ENCODE measurements at regions not wholly inside any gene's neighbourhood (a gene's known extent, or its start where the extent isn't known, plus 50 kb on each side); places are given as distances from the start of the nearest gene placed in this dataset.

DNA sequence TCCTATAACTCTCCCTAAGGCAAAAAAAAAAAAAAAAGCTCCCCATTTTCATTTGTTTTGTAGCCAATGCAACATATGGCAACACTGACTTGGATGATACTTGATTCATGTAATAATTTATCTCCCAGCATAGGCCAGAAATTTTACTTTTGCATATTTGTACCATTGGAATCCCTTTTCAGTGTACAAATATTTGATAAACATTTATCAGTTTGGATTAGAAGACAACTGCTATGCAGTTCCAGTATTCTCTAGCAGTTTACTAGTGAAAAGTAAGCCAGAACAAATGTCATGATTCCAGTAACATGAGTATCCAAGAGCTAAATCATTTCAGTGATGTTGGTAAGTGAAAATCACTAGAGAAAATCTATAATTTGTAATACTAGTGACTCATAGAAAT is 392.3 kb downstream of the CCER1 start:
- no peak overlapping the region for H3K4me3 ChIP-seq (ENCODE audit: insufficient read depth, low read length, poor library complexity, severe bottlenecking)
- no peaks in the 10 kb centered on the region for H3K79me2 ChIP-seq (ENCODE audit: insufficient read depth, low read length)
- H3K9me3 ChIP-seq (ENCODE audit: insufficient read depth, low read length), result no peaks in the 10 kb centered on the region
- H3K36me3 ChIP-seq (ENCODE audit: low read length), result no peaks in the 10 kb centered on the region
- TF ChIP-seq, protein P1, sequence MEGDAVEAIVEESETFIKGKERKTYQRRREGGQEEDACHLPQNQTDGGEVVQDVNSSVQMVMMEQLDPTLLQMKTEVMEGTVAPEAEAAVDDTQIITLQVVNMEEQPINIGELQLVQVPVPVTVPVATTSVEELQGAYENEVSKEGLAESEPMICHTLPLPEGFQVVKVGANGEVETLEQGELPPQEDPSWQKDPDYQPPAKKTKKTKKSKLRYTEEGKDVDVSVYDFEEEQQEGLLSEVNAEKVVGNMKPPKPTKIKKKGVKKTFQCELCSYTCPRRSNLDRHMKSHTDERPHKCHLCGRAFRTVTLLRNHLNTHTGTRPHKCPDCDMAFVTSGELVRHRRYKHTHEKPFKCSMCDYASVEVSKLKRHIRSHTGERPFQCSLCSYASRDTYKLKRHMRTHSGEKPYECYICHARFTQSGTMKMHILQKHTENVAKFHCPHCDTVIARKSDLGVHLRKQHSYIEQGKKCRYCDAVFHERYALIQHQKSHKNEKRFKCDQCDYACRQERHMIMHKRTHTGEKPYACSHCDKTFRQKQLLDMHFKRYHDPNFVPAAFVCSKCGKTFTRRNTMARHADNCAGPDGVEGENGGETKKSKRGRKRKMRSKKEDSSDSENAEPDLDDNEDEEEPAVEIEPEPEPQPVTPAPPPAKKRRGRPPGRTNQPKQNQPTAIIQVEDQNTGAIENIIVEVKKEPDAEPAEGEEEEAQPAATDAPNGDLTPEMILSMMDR (IDR thresholded peaks at IDR 0.05; ENCODE audit: insufficient read depth, low read length, poor library complexity, severe bottlenecking), result no peak
- TF ChIP-seq EZH2phosphoT487 (conservative IDR thresholded peaks at IDR 0.05; ENCODE audit: low read length), result no peak
- no peaks in the 10 kb centered on the region for H3K9me2 ChIP-seq (replicated peaks; ENCODE audit: insufficient read depth, low read length)
- no peaks in the 10 kb centered on the region for H3F3A ChIP-seq (ENCODE audit: insufficient read depth)
- no peak overlapping the region for H3K27ac ChIP-seq (ENCODE audit: low read depth, low read length)
- H2AFZ ChIP-seq (ENCODE audit: low read depth, low read length, severe bottlenecking), result no peak overlapping the region
- no peak overlapping the region for H3K4me2 ChIP-seq (ENCODE audit: low read depth, low read length, poor library complexity, severe bottlenecking)
- H3K27me3 ChIP-seq (ENCODE audit: low read length), result no peaks in the 10 kb centered on the region
- H3K9ac ChIP-seq (ENCODE audit: low read length), result no peak overlapping the region
- H4K20me1 ChIP-seq (ENCODE audit: low read depth, low read length), result no peaks in the 10 kb centered on the region

DNA sequence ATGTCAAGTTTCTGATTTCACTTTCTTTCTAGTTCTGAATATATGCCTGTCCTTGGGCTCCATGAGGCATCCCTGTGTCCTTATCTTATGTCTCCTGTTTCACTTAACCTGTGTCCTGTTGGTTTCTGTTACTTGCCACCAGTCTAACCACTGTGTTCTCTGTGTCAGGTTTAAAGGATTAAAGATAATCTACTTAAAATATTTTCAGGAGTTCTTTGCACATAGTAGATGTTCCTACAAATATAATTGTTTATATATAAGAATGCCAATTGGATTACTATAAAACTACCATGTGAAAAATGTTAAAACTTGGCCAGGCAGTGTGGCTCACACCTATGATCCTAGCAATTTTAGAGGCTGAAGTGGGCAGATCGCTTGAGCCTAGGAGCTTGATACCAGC is 406.4 kb downstream of the CCER1 start:
- no peak overlapping the region for H3K9ac ChIP-seq (ENCODE audit: low read length)
- H3K27me3 ChIP-seq (ENCODE audit: low read length), result no peaks in the 10 kb centered on the region
- no peaks in the 10 kb centered on the region for H4K20me1 ChIP-seq (ENCODE audit: low read depth, low read length)
- H3K36me3 ChIP-seq (ENCODE audit: low read length), result no peaks in the 10 kb centered on the region
- H3K4me3 ChIP-seq (ENCODE audit: insufficient read depth, low read length, poor library complexity, severe bottlenecking), result no peak overlapping the region
- no peak overlapping the region for H3K4me2 ChIP-seq (ENCODE audit: low read depth, low read length, poor library complexity, severe bottlenecking)
- TF ChIP-seq EZH2phosphoT487 (conservative IDR thresholded peaks at IDR 0.05; ENCODE audit: low read length), result no peak
- TF ChIP-seq, protein P1 (IDR thresholded peaks at IDR 0.05; ENCODE audit: insufficient read depth, low read length, poor library complexity, severe bottlenecking), result no peak
- no peaks in the 10 kb centered on the region for H3K9me2 ChIP-seq (replicated peaks; ENCODE audit: insufficient read depth, low read length)
- no peaks in the 10 kb centered on the region for H3K79me2 ChIP-seq (ENCODE audit: insufficient read depth, low read length)
- no peaks in the 10 kb centered on the region for H3F3A ChIP-seq (ENCODE audit: insufficient read depth)
- H2AFZ ChIP-seq (ENCODE audit: low read depth, low read length, severe bottlenecking), result no peak overlapping the region
- no peaks in the 10 kb centered on the region for H3K9me3 ChIP-seq (ENCODE audit: insufficient read depth, low read length)
- no peak overlapping the region for H3K27ac ChIP-seq (ENCODE audit: low read depth, low read length)

DNA sequence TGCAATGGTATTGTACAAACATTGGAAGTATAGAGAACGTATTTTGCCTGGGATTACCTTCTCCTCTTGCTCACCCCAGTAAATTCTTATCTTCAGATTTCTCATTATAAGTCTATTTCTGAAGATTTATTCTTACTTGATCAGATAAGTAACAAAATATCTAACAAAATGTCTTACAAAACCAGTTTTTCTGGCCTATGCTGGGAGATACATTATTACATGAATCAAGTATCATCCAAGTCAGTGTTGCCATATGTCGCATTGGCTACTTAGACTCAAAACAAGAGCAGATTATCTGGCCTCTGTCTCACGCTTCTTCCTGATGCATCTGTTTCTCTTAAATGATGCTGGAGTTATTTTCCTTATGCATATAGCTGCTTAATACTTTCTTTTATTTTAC is 408.5 kb downstream of the CCER1 start:
- H2AFZ ChIP-seq (ENCODE audit: low read depth, low read length, severe bottlenecking), result no peak overlapping the region
- no peaks in the 10 kb centered on the region for H3K9me3 ChIP-seq (ENCODE audit: insufficient read depth, low read length)
- TF ChIP-seq, protein P1 (IDR thresholded peaks at IDR 0.05; ENCODE audit: insufficient read depth, low read length, poor library complexity, severe bottlenecking), result no peak
- no peak for TF ChIP-seq EZH2phosphoT487 (conservative IDR thresholded peaks at IDR 0.05; ENCODE audit: low read length)
- H3K79me2 ChIP-seq (ENCODE audit: insufficient read depth, low read length), result no peaks in the 10 kb centered on the region
- H4K20me1 ChIP-seq (ENCODE audit: low read depth, low read length), result no peaks in the 10 kb centered on the region
- no peak overlapping the region for H3K9ac ChIP-seq (ENCODE audit: low read length)
- H3K9me2 ChIP-seq (replicated peaks; ENCODE audit: insufficient read depth, low read length), result no peaks in the 10 kb centered on the region
- H3K4me2 ChIP-seq (ENCODE audit: low read depth, low read length, poor library complexity, severe bottlenecking), result no peak overlapping the region
- H3F3A ChIP-seq (ENCODE audit: insufficient read depth), result no peaks in the 10 kb centered on the region
- no peak overlapping the region for H3K4me3 ChIP-seq (ENCODE audit: insufficient read depth, low read length, poor library complexity, severe bottlenecking)
- no peak overlapping the region for H3K27ac ChIP-seq (ENCODE audit: low read depth, low read length)
- H3K27me3 ChIP-seq (ENCODE audit: low read length), result no peaks in the 10 kb centered on the region
- no peaks in the 10 kb centered on the region for H3K36me3 ChIP-seq (ENCODE audit: low read length)
